CD4-positive, alpha-beta T cell treated with Interleukin-4 for 4 hours (primary cell): ENCODE measurements at regions not wholly inside any gene's neighbourhood (a gene's known extent, or its start where the extent isn't known, plus 50 kb on each side); places are given as distances from the start of the nearest gene placed in this dataset.
"Not testable (repeated sequence)": the region's sequence is repeated elsewhere in the genome, so short reads cannot be mapped to it uniquely, and the experiment has no call there.

ENCODE experiments used
- DNase-seq: peaks from one replicate; pipeline ENCODE4 v3.0.0-alpha.2; 2020

DNA sequence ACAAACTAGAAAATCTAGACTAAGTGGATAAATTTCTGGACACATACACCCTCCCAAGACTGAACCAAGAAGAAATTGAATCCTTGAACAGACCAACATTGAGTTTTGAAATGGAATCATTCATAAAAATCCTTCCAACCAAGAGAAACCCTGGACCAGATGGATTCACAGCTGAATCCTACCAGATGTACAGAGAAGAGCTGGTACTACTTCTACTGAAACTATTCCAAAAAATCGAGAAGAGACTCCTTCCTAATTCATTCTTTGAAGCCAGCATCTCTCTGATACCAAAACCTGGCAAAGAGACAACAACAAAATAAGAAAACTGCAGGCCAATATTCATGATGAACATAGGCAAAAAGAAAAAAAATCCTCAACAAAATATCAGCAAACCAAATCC lies 227.4 kb downstream of the RPAP3 start:
- DNase-seq, result no peak

DNA sequence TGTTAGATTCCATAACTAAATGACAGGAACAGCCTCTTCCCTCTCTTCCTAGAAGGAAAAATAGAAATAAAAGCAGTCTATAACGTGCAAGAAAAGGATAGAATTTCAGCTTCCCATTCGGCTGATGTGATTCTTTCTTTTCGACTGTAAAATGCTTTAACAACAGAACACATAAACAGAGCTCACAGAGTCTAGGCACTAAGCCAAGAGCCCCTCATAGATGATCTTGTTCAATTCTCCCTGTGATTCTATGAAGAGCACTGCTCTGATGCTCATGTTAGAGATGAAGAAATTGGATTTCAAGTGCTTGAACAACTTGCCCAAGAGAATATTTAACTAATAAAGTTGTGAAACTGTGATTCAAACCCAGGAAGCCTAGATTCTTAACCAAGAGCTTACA lies 232.7 kb downstream of the RPAP3 start:
- DNase-seq, result no peak

DNA sequence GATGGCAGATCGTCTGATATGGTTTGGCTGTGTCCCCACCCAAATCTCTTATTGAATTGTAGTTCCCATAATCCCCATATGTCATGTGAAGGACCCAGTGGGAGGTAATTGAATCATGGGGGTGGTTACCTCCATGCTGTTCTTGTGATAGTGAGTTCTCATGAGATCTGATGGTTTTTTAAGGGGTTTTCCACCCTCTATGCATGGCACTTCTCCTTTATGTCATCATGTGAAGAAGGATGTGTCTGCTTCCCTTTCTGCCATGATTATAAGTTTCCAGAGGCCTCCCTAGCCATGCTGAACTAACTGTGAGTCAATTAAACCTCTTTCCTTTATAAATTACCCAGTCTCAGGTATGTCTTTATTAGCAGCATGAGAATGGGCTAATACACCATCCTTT lies 235.5 kb downstream of the RPAP3 start:
- not testable (repeated sequence) for DNase-seq

DNA sequence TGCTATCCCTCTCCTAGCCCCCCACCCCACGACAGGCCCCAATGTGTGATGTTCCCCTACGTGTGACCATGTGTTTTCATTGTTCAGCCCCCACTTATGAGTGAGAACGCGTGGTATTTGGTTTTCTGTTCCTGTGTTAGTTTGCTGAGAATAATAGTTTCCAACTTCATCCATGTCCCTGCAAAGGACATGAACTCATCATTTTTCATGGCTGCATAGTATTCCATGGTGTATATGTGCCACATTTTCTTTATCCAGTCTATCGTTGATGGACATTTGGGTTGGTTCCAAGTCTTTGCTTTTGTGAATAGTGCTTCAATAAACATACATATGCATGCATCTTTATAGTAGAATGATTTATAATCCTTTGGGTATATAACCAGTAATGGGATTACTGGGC lies 241.9 kb downstream of the RPAP3 start:
- not testable (repeated sequence) for DNase-seq

DNA sequence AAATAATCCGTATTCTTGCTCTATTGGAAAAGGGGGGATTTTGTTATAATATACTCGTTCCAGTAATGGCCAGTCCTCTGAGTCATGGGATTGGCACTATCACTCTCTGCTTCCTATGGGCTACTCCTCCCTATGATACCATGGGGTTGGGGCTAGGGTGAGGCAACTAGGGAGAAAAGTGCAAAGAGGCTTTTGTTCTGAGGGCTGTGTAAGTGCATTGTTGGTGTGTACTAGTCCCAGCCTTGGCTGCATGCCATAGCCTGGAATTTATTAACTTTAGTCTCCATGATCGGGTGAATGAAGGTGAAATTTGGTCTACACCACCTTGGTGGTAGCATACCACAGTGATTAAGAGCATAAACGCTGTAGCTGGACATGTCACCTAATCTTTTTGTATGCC lies 247.6 kb downstream of the RPAP3 start:
- no peak for DNase-seq

DNA sequence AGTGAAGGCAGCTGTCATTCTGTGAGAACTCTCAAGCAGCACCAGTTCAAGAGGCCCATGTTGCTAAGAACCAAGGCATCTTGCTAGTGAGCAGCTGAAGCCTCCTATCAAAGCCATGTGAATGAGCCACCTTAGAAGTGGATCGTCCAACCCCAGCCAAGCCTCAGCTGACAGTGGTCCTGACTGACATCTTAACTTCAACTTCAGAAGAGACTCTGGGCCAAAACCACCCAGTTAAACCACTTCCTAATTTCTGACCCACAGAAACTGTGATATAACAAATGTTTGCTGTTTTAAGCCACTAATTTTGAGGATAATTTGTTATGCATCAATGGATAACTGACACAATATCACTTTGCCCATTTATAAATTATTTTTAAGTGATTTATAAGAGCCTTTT lies 256.0 kb downstream of the RPAP3 start:
- DNase-seq, result no peak

DNA sequence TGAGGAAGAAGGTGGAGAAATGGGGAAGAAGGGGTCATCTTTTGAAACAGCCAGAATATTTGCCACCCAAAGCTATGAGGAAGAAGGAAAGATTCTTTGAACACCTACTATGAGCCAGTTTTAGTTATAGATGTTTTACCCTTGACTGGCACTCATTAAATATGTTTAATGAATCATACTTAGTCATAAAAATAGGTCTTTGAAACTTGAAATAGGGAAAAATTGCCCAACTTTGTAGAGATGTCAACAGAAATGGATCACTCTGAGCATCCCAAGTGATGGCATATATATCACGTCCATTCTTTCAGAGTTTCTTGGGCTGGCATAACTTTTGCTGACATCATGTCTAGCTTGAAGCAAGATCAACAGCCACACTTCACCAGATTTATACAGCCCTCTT lies 263.5 kb downstream of the RPAP3 start:
- DNase-seq, result no peak

DNA sequence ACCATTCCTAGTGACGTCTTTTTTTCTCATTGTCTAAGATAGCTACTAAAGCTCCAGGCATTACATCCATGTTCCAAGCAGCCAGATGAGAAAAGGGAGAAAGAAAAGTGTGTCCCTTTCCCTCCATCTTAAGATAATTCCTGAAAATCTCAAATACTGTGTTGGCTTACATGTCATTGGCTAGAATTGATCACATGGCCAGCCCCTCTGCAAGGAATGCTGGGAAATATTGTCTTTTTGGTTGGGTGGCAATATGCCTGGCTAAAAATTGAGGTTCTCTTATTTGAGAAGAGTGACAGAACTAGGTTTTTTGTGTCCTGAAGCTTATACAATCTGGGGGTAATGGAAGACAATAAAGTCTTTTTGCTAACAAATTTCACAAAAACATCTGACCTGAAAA lies 264.3 kb downstream of the RPAP3 start:
- DNase-seq, result no peak

DNA sequence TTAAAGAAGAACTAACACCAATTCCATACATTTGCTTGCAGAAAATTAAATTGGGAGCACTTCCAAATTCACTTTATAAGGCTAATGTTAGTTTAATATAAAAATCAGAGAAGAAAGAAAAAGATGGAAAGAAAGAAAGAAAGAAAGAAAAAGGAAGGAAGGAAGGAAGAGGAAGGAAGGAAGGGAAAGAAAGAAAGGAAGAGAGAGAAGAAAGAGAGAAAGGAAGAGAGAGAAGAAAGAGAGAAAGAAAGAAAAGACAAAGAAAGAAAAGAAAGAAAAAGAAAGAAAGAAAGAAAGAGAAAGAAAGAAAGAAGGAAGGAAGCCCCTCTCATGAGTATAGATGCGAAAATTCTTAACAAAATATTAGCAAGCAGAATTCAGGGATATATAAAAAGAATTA lies 267.7 kb downstream of the RPAP3 start:
- no peak for DNase-seq

DNA sequence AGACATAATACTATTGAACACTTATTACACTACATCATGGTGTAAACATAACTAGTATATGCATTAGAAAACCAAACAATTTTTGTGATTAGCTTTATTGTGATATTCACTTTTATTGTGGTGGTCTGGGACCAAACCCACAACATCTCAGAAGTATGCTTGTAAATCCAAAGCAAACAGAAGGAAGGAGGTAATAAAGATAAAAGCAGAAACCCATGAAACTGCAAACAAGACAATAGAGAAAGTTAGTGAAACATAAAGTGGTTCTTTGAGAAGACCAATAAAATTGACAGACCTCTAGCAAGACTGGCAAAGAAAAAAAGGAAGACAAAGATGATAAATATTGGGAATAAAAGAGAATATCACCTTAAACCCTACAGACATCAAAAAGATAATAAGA lies 268.3 kb downstream of the RPAP3 start:
- no peak for DNase-seq

DNA sequence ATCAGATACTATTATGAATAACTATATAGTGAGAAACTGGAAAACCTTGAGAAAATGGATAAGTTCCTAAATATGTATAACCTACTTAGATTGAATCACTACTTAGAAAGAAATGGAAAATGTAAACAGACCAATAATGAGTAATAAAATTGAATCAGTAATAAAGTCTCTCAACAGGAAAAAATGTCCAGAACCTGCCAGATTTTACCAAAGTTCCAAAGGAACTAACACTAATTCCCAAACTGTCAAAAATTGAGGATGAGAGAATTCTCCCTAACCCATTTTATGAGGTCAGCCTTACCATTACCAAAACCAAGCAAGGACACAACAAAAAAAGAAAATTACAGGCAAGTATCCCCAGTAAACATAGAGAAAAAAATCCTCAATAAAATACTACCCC lies 272.0 kb downstream of the RPAP3 start:
- DNase-seq, result no peak

DNA sequence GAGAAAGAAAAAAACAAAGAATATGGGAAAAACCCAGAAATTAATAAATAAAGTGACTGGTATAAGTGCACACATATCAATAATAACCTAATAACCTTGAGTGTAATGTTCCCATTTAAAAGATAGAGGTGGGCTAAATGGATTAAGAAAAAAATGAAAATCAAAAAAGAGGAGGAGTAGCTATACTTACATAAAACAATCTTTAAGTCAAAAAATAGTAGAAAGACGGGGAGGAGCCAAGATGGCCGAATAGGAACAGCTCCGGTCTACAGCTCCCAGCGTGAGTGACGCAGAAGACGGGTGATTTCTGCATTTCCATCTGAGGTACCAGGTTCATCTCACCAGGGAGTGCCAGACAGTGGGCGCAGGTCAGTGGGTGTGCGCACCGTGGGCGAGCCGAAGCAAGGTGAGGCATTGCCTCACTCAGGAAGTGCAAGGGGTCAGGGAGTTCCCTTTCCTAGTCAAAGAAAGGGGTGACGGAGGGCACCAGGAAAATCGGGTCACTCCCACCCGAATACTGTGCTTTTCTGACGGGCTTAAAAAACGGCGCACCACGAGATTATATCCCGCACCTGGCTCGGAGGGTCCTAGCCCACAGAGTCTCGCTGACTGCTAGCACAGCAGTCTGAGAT lies 279.0 kb downstream of the RPAP3 start:
- DNase-seq, result peak; percentile 54

DNA sequence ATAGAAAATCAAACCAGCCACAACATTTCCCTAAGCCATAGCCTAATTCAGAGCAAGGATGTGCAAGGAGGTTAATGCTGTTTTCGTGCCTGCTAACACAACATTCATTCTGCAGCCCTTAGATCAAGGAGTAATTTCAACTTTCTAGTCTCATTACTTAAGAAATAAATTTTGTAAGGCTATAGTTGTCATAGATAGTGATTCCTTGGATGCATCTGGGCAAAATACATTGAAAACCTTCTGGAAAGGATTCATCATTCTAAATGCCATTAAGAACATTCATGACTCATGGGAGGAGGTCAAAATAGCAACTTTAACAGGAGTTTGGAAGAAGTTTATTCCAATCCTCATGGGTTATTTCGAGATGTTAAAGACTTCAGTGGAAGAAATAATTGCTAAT lies 283.2 kb downstream of the RPAP3 start:
- no peak for DNase-seq

DNA sequence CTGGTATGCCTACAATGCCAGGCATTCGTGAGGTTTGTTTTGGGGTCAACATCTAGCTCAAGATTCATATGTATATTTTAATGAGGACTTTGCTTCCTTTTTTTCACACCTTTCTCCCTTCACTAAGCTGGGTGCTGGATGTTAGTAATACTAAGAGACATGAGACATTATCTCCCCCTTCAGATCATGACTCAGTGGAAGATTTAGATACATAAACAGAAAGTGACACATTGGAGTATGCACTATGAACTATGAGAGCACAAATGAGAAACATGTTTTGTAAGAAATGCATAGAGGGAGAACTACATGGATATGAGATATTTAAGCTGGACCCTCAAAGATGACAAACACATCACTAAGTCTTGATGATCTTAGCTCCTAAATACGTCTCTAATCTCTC lies 286.3 kb downstream of the RPAP3 start:
- no peak for DNase-seq

DNA sequence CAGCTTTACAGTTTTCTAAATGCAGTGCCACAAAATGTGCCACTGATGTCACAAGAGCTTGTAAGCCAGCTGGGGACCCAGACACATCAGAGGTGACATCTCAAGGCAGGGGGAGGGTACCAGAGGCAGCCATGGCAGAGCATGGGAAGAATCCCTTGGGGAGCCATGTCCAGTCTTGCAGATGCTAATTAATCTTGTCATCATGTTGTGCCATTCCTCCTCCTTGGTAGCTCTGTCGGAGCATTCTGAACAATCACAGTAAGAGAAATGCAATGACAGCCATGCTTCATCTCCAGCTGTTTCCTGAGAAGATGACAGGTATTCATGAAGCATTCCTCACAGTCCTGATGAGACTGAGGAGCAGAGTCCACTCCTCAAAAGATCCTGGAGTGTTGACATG lies 287.9 kb downstream of the RPAP3 start:
- no peak for DNase-seq

DNA sequence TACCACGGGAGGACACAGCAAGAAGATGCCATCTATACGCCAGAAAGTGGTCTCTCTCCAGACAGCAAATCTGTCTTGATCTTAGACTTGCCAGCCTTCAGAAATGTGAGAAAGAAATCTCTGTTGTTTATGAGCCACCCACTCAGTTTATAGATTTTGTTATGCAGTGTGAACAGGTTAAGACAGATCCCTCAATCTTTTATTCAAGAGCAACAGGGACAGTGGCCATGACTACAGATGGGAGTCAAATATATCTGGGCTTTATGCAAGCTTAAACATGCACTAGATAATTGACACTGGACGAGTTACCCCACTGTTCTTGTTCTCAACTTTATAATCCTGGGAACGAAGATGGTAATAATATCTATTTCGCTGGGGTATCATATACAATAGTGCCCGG lies 288.7 kb downstream of the RPAP3 start:
- DNase-seq, result no peak

DNA sequence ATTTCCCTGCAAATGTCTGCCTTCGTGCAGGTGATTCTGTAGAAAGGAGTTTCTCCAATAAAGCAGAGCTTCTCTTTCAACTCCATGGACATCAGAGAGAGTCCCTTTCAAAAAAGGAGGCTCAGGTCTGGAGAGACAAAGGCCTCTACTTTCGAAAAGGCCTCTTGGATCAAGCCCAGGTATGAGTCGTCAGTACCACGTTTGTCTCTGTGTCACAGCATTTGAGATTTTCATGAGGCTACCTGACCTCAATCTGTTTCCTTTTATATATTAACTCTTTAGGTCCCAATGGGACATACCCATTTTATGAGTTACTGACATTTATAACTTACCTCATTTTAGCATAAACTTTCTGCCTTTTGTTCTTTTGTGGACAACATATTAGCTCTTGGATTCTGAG lies 290.8 kb downstream of the RPAP3 start:
- DNase-seq, result no peak

DNA sequence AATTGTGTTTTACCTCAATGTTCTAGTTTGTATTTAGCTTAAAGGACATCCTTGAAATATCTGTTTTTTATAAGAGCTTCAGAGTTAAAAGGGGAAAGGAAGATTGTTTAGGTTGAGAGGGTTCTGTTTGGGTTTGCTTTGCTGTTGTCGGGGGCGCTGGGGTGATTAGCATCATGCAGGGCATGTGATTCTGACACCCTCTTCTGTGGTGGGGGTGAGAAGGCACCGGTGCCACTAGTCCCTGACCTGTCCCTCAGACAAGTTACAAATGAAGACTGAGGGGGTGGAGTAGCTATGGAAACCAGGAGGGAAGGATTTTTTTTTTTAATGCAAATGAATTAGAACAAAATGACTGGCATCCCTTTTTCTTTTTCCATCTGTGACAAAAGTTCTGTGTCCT lies 291.3 kb downstream of the RPAP3 start:
- DNase-seq, result peak; percentile 33

DNA sequence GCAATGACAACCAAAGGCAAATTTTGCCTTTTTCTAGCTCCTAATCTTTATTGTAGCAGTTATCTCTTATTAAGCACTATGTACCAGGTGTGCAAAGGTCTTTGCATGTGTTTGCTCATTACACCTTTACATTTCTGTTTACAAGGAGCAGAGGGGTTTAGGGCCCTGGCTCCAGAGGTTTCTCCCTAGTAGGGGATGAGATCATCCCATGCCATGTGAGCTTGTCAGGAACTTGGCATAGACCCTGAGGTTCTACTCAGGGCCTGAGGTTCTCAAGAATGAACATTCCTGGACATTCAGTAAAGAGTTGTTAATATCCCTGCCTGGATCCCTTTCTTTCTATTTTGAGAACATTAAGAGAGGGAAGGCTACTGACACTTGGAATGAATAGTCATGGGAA lies 292.0 kb downstream of the RPAP3 start:
- no peak for DNase-seq

DNA sequence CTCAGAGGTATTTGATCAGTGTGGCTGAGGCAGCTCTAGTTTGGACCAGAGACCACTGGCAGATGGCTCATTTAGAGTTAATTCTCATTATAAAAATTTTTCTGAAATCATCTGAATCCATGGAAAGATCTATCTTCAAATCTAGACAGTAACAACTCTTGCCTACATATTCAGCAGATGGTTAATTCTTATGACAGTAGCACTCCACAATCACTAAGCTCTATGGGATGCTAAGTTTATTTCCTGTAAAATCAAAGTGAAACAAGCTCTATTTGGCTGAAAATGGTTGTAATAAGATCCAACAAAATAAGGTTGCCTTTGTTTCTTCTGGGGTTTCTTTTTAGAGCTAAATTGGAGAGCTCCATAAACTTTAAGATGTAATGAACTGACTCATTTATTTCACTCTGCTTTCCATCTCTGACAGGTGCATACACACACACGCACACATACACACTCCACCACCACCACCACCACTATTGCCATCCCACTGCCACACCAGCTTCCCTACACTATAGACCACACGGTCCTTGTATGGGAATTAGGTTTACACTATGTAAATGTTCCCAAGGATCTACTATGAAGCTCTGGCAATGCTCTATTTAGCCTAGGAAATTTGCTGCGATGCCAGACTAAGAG lies 293.1 kb downstream of the RPAP3 start:
- DNase-seq, result no peak

DNA sequence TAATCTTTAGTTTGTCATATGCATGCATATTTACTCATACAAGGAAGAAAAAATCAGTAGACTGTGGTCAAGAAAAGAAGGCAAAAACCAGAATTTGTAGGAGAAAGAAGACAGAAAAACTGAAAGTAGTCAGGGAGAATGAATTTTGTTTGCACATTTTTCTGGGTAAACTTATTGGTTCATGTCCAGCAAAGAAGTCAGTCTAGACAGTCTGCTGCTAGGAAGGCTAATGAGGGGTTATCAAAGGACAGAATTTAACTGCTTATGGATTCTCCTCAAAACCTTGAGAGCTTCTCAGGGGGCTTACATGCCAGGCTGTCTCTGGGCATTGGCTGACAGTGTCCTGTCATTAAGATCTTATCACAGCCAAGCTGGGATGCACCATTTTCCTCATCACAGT lies 293.9 kb downstream of the RPAP3 start:
- no peak for DNase-seq

DNA sequence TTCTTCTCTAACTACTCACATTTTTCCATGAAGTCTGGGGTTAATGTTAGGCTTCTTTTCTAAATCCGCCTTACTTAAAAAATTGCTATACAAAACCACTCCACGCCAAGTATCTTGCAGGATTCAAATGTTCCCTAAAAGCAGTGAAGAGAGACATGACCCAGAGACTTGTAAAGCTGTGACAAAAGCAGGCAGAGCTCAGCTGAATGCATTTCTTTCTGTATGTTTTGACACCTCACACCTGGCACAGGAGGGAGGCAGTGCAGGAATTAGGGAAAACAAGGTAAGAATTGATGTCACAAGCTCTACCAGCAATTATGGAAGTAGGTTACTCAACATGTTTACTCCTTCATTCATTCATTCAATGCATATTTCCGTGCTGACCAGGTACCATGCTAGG lies 295.0 kb downstream of the RPAP3 start:
- DNase-seq, result no peak

DNA sequence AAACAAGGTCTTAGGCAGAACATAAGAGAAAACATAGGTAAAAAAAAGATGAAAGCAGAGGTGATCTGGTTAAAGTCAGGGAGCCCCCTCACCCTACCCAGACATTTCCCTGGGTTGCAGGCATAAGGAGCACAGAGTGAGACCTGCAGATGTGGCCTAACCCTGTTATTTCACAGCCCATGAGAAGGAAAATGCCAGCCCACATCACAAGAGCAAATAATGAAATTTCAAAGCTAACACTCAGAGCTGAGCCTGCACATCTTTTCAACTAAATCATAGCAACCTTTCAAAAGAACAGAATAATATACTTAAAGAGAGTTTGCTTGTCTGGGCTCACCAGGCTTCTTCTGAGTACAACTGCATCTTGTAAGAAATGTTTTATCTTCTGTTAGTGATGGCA lies 295.4 kb downstream of the RPAP3 start:
- DNase-seq, result no peak

DNA sequence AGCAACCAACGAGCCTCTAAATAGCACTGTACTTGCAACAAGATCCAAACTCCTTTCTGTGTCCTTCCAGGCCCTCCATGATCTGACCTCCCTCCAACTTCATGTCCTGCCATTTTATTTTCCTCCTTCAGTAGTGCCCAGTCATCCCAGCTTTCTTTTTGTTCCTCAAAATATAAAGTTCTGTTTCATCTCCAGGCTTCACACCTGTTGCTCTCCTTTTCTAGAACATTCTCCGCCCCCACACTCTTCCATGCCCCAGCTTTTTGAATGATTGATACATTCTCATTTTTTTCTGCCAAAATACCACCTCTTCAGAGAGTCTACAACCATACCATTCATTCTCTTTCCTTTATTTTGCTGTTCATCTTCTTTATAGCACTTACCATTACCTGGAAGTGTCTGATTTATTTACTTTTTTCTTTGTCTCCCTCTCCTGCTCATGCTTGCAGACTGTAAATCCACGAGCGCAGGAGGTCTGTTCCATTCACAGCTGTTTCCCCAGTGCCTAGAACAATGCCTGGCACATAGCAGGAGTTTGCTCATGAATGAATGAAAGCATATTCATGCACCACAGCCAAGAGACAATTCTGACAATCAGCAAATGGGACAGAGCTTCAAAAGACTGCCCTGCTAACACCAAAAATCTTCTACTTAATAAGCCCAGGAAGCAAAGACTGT lies 296.4 kb downstream of the RPAP3 start:
- no peak for DNase-seq
